Lung (tissue), 11 donors: ENCODE measurements at regions not wholly inside any gene's neighbourhood (a gene's known extent, or its start where the extent isn't known, plus 50 kb on each side); places are given as distances from the start of the nearest gene placed in this dataset.

Experiments used
- ATAC-seq: fragments of 200-7000 bp; cut with Tn5 transposase; one replicate; pipeline ENCODE4 v1.9.1; 2020; ENCODE audit warnings: moderate number of reproducible peaks; ENCODE audit not compliant: insufficient read depth, low FRiP score
- DNase-seq, 3 donors: peaks; one replicate each; pipeline ENCODE4 v3.0.0-alpha.2; 2013 to 2017
- H3K27ac ChIP-seq, 2 donors: one replicate each; pipeline ENCODE4 v1.5.1; 2013; ENCODE audit warnings: mild to moderate bottlenecking in 2 of 2, moderate library complexity in 2 of 2, control low read depth in 1 of 2, inconsistent platforms in 1 of 2, low read depth in 1 of 2, low read length in 1 of 2
- H3K27me3 ChIP-seq, 3 donors: one replicate each; pipeline ENCODE4 v1.5.1; 2013; ENCODE audit warnings: low read length in 2 of 3; ENCODE audit not compliant: control insufficient read depth in 3 of 3, insufficient read depth in 3 of 3
- H3K36me3 ChIP-seq, 4 donors: one replicate each; pipeline ENCODE4 v1.5.1; 2013; ENCODE audit warnings: low read length in 4 of 4, mild to moderate bottlenecking in 1 of 4, moderate library complexity in 1 of 4; ENCODE audit not compliant: control insufficient read depth in 4 of 4, insufficient read depth in 4 of 4
- H3K4me1 ChIP-seq, 5 donors: one replicate each; pipeline ENCODE4 v1.5.1; 2013; ENCODE audit warnings: low read length in 5 of 5, mild to moderate bottlenecking in 2 of 5, moderate library complexity in 1 of 5; ENCODE audit not compliant: control insufficient read depth in 5 of 5, insufficient read depth in 5 of 5
- H3K4me3 ChIP-seq: one replicate; pipeline ENCODE4 v1.5.1; 2013; ENCODE audit warnings: mild to moderate bottlenecking, control low read depth, moderate library complexity
- H3K9ac ChIP-seq, 2 donors: one replicate each; pipeline ENCODE4 v1.5.1; 2013; ENCODE audit warnings: low read length in 2 of 2, control low read depth in 1 of 2; ENCODE audit not compliant: insufficient read depth in 1 of 2
- H3K9me3 ChIP-seq, 4 donors: one replicate each; pipeline ENCODE4 v1.5.1; 2013; ENCODE audit warnings: low read length in 3 of 4, mild to moderate bottlenecking in 1 of 4, moderate library complexity in 1 of 4; ENCODE audit not compliant: control insufficient read depth in 4 of 4, insufficient read depth in 3 of 4
- CTCF ChIP-seq: IDR thresholded peaks from 2 replicates; pipeline ENCODE4 v1.5.1; 2012; ENCODE audit warnings: mild to moderate bottlenecking; ENCODE audit errors: control extremely low read depth, extremely low read depth
- WGBS, 2 donors: extraction: QIAGEN DNeasy Blood & Tissue Kit; methylation state at CpG; one replicate each; pipeline ENCODE4 v1.1.7; 2013; 5-methylcytosine and 5-hydroxymethylcytosine counted together
- donor health status: control.
- donor health status: control.
- donor health status: Bipolar disorder and iron deficiency.
- donor health status: healthy.
- donor health status: DM: yes; HTN: yes; CAD: no.

GRCh38 chr7:142553216-142553615 is 196.1 kb upstream of the PRSS1 start:
- H3K27me3 ChIP-seq = peaks cover 0 to 7% (median 0%) of the 10 kb centered on the region in 3 donors
- no peak overlapping the region for H3K27ac ChIP-seq
- no peak overlapping the region for H3K4me3 ChIP-seq
- no peaks in the 10 kb centered on the region for H3K36me3 ChIP-seq
- no peaks in the 10 kb centered on the region for H3K4me1 ChIP-seq
- no peak overlapping the region for H3K9ac ChIP-seq
- TF ChIP-seq CTCF = no peak
- DNase-seq (no peak), ATAC-seq (no peak)
- H3K9me3 ChIP-seq = no peaks in the 10 kb centered on the region
- WGBS, 2 donors = 76 to 80% methylated on average over 2 of the region's 2 CpGs

GRCh38 chr7:142548978-142549377 is 200.3 kb upstream of the PRSS1 start:
- TF ChIP-seq CTCF = no peak
- ATAC-seq = no peak
- 25 to 35% methylated on average over 1 of the region's 1 CpG for WGBS, 2 donors

GRCh38 chr7:142546452-142546851 is 202.8 kb upstream of the PRSS1 start:
- no peak for DNase-seq
- peaks cover 0 to 2% (median 0%) of the 10 kb centered on the region in 4 donors for H3K9me3 ChIP-seq
- no peak overlapping the region for H3K27ac ChIP-seq
- no peak overlapping the region for H3K9ac ChIP-seq
- WGBS, 2 donors = 78 to 80% methylated on average over 4 of the region's 4 CpGs
- no peak for TF ChIP-seq CTCF
- no peaks in the 10 kb centered on the region for H3K36me3 ChIP-seq
- no peak for ATAC-seq
- H3K4me3 ChIP-seq = no peak overlapping the region
- H3K4me1 ChIP-seq = no peaks in the 10 kb centered on the region
- H3K27me3 ChIP-seq = peaks cover 0 to 2% (median 0%) of the 10 kb centered on the region in 3 donors

More at GRCh38 chr7:142548978-142549377, 200.3 kb upstream of the PRSS1 start:
- Histone ChIP-seq H3K36me3 (no peaks in the 10 kb centered on the region), H3K9me3 (peaks cover 0 to 2% (median 0%) of the 10 kb centered on the region in 4 donors), H3K4me1 (no peaks in the 10 kb centered on the region), H3K4me3 (no peak overlapping the region), H3K9ac (no peak overlapping the region), H3K27ac (no peak overlapping the region), H3K27me3 (no peaks in the 10 kb centered on the region)
- DNase-seq = no peak

GRCh38 chr7:142542942-142543341 is 206.3 kb upstream of the PRSS1 start:
- Histone ChIP-seq H3K4me1 (no peaks in the 10 kb centered on the region), H3K4me3 (no peak overlapping the region), H3K36me3 (no peaks in the 10 kb centered on the region), H3K27me3 (peaks cover 0 to 2% (median 0%) of the 10 kb centered on the region in 3 donors), H3K9ac (no peak overlapping the region), H3K9me3 (peaks cover 0 to 3% (median 0%) of the 10 kb centered on the region in 4 donors), H3K27ac (no peak overlapping the region)
- 45 to 54% methylated on average over 2 of the region's 2 CpGs for WGBS, 2 donors
- no peak for TF ChIP-seq CTCF
- no peak for ATAC-seq
- DNase-seq = no peak
